Activated T-cell treated with anti-CD3 and anti-CD28 coated beads, Interleukin-2, amount 50 U/mL, for 24 hours (primary cell): ENCODE measurements at regions not wholly inside any gene's neighbourhood (a gene's known extent, or its start where the extent isn't known, plus 50 kb on each side); places are given as distances from the start of the nearest gene placed in this dataset.
"Not testable (repeated sequence)": the region's sequence is repeated elsewhere in the genome, so short reads cannot be mapped to it uniquely, and the experiment has no call there.

Experiments used
- DNase-seq: peaks from one replicate; pipeline ENCODE4 v3.0.0-alpha.2; 2020
- H3K27ac Mint-ChIP-seq: 2 replicates; pipeline ENCODE4 v1.8.0; 2020; ENCODE audit warnings: mild to moderate bottlenecking, mixed read lengths
- H3K27me3 Mint-ChIP-seq: 2 replicates; pipeline ENCODE4 v1.8.0; 2020; ENCODE audit warnings: mixed read lengths
- H3K36me3 Mint-ChIP-seq: 2 replicates; pipeline ENCODE4 v1.8.0; 2020; ENCODE audit warnings: low read depth, mixed read lengths
- H3K4me1 Mint-ChIP-seq: 2 replicates; pipeline ENCODE4 v1.8.0; 2020; ENCODE audit warnings: low read depth, mixed read lengths
- H3K4me3 Mint-ChIP-seq: 2 replicates; pipeline ENCODE4 v1.8.0; 2020; ENCODE audit warnings: mild to moderate bottlenecking, moderate library complexity, mixed read lengths
- H3K9me3 Mint-ChIP-seq: 2 replicates; pipeline ENCODE4 v1.8.0; 2020; ENCODE audit warnings: mixed read lengths

DNA sequence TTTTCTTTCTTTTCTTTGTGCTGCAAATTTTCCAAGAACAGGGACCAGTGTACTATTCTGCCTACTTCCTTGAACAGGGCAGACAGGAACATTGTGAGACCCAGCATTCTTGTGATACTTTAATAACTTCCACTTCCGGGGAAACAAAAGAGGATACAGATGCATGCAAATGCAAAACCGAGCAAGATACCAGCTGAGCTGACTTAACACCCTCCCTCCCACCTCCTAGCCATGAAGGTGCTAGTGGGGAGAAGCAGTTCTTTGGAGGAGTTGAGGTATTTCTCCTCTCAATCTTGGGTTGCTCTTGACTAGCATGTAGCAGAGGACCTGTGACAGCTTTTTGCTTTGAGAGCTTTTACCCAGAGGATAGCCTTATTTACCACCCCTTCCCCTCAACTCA, 111.2 kb downstream of the KLF5 start:
- no peak overlapping the region for H3K27ac Mint-ChIP-seq
- no peaks in the 10 kb centered on the region for H3K27me3 Mint-ChIP-seq
- H3K4me1 Mint-ChIP-seq: peaks cover 5% of the 10 kb centered on the region
- no peaks in the 10 kb centered on the region for H3K36me3 Mint-ChIP-seq
- H3K9me3 Mint-ChIP-seq: no peaks in the 10 kb centered on the region
- H3K4me3 Mint-ChIP-seq: no peak overlapping the region
- no peak for DNase-seq

DNA sequence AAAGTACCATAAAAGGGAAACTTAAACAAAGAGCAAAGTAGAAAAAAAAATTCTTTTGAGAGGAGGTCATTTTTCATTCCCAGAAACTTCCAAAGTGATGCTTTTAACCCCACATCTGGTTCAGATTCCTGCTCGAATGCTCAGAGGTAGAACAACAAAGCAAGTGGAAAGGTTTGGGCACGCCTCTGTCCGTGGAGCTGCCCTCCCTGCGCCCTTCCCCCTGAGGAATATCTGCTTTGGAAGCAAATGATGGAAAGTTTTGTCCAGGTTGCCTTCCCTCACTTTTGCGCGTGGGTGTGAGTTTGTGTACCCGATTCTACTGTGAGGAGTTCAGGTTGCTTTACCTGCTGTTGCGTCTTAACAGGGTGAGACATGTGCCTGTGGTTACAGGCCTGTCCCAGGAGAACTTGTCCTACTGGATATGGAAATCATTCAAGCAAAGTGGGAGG, 110.2 kb downstream of the KLF5 start:
- H3K27ac Mint-ChIP-seq: no peak overlapping the region
- H3K4me3 Mint-ChIP-seq: no peak overlapping the region
- H3K36me3 Mint-ChIP-seq: no peaks in the 10 kb centered on the region
- H3K9me3 Mint-ChIP-seq: no peaks in the 10 kb centered on the region
- no peaks in the 10 kb centered on the region for H3K27me3 Mint-ChIP-seq
- DNase-seq: no peak
- peaks cover 5% of the 10 kb centered on the region for H3K4me1 Mint-ChIP-seq

DNA sequence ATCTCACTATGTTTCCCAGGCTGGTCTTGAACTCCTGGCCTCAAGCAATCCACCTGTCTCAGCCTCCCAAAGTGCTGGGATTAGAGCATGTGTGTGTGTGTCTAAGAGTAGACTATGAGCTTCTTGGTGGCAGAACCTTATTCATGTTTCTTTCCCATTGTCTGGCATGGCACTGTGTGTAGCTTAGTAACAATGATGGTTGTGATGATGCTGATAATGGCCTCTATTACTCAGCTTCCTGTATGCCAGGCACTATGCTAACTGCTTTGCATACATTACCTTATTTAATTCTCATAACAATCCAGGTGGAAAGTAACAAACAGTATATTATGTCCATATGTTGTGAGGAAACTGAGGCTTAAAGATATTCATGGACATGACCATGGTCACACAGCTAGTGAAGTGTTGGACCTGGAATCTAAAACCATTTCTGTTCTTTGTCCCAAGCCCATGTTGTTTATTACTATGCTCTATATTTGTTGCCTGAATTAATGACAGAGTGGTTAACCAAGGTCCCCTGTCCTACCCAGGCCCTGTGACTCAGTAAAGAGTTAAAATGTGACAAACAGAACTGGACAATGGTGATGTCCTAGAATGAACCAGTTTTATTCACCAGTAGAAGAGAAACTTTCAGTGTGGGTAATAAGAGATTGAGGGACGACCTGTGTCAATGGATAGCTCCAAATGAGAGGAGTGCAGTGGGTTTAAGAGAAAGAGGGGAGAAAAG, 109.6 kb downstream of the KLF5 start:
- H3K36me3 Mint-ChIP-seq: no peaks in the 10 kb centered on the region
- no peaks in the 10 kb centered on the region for H3K27me3 Mint-ChIP-seq
- H3K4me1 Mint-ChIP-seq: peaks cover 5% of the 10 kb centered on the region
- DNase-seq: no peak
- H3K4me3 Mint-ChIP-seq: no peak overlapping the region
- no peak overlapping the region for H3K27ac Mint-ChIP-seq
- no peaks in the 10 kb centered on the region for H3K9me3 Mint-ChIP-seq

DNA sequence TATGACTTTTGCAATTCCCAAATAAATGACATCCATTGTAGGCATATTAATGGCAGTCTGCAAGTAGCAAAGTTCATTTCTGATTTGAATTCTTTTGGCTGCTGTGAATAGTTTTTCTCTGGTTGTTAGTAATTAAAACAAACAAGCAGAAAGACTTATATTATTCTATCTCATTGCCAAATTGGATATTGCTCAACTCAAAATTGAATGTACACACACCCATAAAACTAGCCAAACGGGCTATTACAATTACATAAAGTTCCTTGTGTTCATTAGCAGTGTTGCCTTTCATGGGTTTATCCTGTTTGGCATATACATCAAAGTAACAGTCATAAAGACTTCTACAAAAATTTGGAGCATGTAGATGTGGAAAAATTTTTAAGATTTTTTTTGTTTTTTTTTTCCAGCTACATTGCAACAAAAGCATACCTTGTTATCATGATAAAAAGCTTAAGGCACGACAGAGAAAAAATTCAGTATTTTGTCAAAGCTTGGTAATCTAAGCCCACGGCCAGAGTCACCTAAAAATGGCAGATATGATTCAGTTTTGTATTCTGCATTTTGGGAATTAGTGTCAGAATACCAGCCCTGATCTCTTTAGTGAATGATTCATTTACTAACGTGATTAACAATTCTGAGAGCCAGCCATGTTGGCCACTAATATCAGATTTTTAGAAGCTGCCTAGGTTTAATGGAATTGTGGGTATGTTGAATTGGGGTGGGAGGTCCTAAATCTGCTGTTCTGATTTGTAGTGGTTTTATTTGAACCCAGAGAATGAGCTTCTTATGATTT, 108.4 kb downstream of the KLF5 start:
- Mint-ChIP-seq H3K9me3 (no peaks in the 10 kb centered on the region), H3K36me3 (no peaks in the 10 kb centered on the region), H3K4me3 (no peak overlapping the region), H3K27me3 (no peaks in the 10 kb centered on the region), H3K27ac (no peak overlapping the region), H3K4me1 (peaks cover 5% of the 10 kb centered on the region)
- DNase-seq: no peak

DNA sequence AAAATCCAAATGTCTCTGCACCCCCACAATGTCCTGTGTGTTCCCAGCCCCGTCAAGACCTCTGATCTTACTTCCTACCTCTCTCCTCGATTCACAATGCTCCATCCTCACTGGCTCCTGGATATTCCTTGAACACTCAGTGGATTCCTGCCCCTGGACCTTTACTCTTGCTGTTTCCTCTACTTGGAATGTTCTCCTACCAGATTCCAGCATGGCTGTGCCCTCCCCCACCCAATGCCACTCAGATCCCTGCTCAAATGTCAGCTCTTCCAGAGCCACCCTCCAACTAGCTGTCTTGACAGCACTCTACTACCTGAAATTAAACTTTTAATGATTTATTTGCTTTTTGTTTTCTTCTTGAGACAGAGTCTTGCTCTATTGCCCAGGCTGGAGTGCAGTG, 107.4 kb downstream of the KLF5 start:
- no peaks in the 10 kb centered on the region for H3K27me3 Mint-ChIP-seq

DNA sequence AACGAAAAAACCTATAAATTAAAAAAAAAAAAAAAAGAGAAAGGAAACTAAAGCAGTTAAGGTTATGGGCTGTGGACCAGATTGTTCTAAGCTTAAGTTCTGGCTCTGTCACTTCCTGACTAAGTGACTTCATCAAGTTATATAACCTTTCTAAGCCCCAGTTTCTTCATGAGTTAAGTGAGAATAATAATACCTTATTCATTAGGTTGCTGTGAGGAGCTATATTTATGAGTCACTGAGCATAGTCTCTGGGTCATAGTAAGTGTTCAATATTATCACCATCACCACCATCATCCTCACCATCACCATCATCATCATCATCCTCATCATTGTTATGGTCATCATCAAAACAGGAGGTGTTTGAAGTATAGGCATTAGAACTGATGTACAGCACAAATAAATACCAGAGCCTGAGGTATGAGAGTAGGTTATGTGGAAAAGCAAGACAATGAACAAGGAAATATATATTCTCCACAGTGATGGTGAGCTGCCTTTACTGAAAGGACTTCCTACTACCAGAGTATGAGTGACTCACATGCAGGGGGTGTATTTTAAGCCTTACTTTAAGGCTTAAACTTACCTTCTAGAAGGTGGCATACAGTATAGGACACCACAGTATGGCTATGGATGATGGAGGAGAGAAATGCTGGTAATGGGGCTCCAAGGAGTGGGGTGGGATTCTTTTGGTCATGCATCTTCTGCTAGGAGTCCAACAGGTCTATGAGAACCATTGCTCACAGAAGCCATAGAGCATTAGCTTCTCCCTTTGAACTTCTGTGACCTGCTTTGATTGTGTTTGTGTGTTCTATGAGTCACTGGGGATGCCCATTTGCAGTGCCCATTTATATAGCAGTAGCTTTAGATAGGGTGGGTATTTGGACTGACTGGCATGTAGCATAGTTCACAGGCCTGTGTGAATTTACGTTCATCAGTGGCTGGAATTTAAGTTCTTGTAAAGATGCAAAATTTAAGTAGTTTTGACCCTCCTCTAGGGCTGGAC, 104.4 kb downstream of the KLF5 start:
- DNase-seq: no peak
- Mint-ChIP-seq H3K27me3 (no peaks in the 10 kb centered on the region), H3K4me3 (no peak overlapping the region), H3K27ac (no peak overlapping the region), H3K4me1 (peaks cover 2% of the 10 kb centered on the region), H3K9me3 (no peaks in the 10 kb centered on the region), H3K36me3 (no peaks in the 10 kb centered on the region)

More for the DNA sequence above, 107.4 kb downstream of the KLF5 start:
- Mint-ChIP-seq H3K4me3 (no peak overlapping the region), H3K4me1 (peaks cover 5% of the 10 kb centered on the region), H3K36me3 (no peaks in the 10 kb centered on the region), H3K27ac (no peak overlapping the region), H3K9me3 (no peaks in the 10 kb centered on the region)
- DNase-seq: no peak

DNA sequence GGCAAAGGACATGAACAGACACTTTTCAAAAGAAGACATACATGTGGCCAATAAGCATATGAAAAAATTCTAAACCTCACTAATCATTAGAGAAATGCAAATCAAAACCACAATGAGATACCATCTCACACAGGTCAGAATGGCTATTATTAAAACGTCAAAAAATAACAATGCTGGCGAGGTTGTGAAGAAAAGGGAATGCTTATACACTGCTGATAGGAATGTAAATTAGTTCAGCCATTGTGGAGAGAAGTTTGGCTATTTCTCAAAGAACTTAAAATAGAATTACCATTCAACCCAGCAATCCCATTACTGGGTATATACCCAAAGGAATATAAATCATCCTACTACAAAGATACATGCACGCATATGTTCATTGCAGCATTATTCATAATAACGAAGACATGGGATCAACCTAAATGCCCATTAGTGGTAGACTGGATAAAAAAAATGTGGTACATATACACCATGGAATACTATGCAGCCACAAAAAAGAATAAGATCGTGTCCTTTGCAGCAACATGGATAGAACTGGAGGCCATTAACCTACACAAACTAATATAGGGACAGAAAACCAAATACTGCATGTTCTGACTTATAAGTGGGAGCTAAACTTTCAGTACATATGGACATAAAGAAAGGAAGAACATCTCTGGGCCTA, 101.7 kb downstream of the KLF5 start:
- H3K27ac Mint-ChIP-seq, H3K9me3 Mint-ChIP-seq, H3K4me3 Mint-ChIP-seq, DNase-seq, H3K4me1 Mint-ChIP-seq, H3K27me3 Mint-ChIP-seq, H3K36me3 Mint-ChIP-seq: not testable (repeated sequence)

DNA sequence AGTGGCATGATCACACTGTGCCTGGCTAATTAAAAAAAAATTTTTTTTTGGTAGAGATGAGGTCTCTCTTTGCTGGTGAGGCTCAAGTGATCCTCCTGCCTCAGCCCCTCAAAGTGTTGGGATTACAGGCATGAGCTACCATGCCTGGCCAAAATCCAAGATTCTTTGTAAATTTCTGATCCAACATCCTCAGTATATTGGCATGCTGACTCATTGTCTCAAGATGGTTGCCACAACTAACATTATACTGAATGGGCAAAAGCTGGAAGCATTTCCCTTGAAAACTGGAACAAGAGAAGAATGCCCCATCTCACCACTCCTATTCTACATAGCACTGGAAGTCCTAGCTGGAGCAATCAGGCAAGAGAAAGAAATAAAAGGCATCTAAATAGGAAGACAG, 100.0 kb downstream of the KLF5 start:
- H3K4me1 Mint-ChIP-seq: no peaks in the 10 kb centered on the region
- DNase-seq: no peak
- no peak overlapping the region for H3K27ac Mint-ChIP-seq
- H3K9me3 Mint-ChIP-seq: no peaks in the 10 kb centered on the region
- H3K27me3 Mint-ChIP-seq: no peaks in the 10 kb centered on the region
- no peaks in the 10 kb centered on the region for H3K36me3 Mint-ChIP-seq
- no peak overlapping the region for H3K4me3 Mint-ChIP-seq

DNA sequence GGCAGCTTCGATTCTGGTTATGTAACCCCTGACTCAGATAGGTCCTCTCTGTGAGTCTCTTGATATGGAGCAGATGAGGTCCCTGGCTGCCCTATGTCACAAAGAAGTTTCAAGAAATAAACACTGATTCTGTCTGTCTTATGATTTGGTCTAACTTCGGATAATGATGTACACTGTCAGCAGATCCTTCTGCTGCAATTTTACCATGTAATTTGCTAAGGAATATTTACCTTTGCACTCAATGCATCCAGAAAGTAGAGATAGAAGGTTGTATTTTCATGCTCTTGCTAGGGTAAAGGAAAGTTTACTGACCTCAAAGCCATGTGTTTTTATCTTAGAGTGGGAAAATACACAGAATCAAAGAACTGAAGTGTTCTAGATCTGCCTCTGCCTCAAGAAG, 98.2 kb downstream of the KLF5 start:
- no peaks in the 10 kb centered on the region for H3K36me3 Mint-ChIP-seq
- no peaks in the 10 kb centered on the region for H3K4me1 Mint-ChIP-seq
- no peaks in the 10 kb centered on the region for H3K27me3 Mint-ChIP-seq
- DNase-seq: no peak
- no peak overlapping the region for H3K4me3 Mint-ChIP-seq
- no peaks in the 10 kb centered on the region for H3K9me3 Mint-ChIP-seq
- no peak overlapping the region for H3K27ac Mint-ChIP-seq

DNA sequence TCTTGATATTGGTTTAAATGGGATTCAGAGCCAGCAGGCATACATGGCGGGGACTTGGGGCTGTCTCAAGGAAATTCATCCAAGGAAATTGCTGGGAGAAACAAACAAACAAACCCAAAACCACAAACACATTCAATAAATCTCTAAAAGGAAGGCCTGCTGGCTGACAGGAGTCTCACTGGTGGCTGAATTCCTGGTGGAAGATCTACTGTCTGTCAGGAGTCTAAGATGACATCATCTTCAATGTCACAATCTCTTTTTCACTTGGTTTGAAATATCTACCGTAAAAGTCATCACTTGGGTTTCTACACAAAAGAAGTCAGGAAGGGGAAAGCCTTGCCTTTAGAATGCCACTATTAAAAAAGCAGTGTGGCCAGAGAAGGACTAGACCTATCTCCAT, 87.9 kb downstream of the KLF5 start:
- H3K27me3 Mint-ChIP-seq: no peaks in the 10 kb centered on the region
- no peak for DNase-seq
- no peaks in the 10 kb centered on the region for H3K4me1 Mint-ChIP-seq
- no peak overlapping the region for H3K4me3 Mint-ChIP-seq
- no peaks in the 10 kb centered on the region for H3K36me3 Mint-ChIP-seq
- no peaks in the 10 kb centered on the region for H3K9me3 Mint-ChIP-seq
- H3K27ac Mint-ChIP-seq: no peak overlapping the region

DNA sequence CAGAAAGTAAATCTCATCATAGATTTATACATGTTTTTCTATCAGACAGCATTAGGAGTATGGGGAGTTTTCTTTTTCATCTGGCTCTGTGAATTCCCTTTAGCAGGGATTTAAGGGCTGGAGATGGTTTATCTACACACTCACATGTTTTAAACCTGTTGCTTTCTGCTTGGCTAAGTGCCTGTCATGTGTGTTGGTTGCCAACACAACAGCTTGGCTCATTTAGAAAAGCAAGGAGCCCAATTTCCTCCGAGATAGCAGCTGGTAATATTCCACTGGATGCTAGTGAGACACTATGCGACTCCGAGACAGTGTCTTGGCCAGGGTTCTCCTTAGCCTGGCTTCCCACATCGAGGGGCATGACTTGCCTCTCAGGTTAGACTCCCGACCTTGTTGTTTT, 83.3 kb downstream of the KLF5 start:
- DNase-seq: no peak
- Mint-ChIP-seq H3K36me3 (no peaks in the 10 kb centered on the region), H3K27me3 (no peaks in the 10 kb centered on the region), H3K9me3 (no peaks in the 10 kb centered on the region), H3K4me1 (no peaks in the 10 kb centered on the region), H3K27ac (no peak overlapping the region), H3K4me3 (no peak overlapping the region)

DNA sequence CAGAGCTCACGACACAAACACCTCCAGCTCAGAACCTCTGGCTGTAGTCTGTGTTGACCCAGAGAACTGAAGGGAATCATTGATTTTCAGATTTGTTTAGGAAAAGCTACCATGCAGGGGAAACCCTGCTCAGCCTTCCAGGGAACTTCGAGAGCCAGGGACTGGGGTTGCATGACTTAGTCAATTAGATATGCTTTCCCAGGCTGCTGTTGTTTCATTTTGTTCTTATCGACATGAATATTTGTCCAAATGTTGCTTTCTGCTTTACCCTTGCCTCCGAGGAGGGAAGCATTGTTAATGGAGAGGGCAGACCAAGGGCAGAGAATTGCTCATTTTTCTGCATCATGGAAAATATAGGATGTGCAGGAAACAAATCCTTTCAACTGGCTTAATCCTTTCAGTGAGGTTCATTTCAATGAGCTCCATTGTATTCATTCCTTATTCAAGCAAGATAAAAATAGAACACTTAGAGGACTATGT, 82.5 kb downstream of the KLF5 start:
- DNase-seq: no peak
- no peak overlapping the region for H3K4me3 Mint-ChIP-seq
- H3K36me3 Mint-ChIP-seq: no peaks in the 10 kb centered on the region
- H3K27me3 Mint-ChIP-seq: no peaks in the 10 kb centered on the region
- H3K27ac Mint-ChIP-seq: no peak overlapping the region
- H3K4me1 Mint-ChIP-seq: no peaks in the 10 kb centered on the region
- no peaks in the 10 kb centered on the region for H3K9me3 Mint-ChIP-seq

DNA sequence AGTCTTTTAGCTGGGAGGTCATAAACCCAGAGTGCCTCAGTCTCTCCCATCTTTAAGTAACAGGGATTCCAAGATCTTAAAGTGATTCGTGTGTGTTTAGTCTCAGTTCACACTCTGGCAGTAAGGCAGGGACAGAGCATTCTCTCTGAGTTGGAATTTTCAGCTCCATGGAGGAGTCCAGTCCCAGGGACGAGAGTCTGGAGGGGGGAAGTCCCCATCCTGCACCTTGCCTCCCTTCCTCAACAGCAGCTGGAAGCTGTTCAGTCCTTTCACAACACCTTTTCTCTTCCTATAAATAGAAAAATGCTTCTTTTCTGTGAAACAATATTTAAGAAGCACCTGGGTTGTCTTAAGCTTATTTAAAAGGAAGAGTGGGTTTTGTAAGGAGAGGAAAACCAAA, 82.0 kb downstream of the KLF5 start:
- Mint-ChIP-seq H3K9me3 (no peaks in the 10 kb centered on the region), H3K27me3 (no peaks in the 10 kb centered on the region), H3K4me3 (no peak overlapping the region), H3K4me1 (no peaks in the 10 kb centered on the region), H3K36me3 (no peaks in the 10 kb centered on the region), H3K27ac (no peak overlapping the region)
- no peak for DNase-seq
